OCI-LY7 (cell line): ENCODE measurements at regions not wholly inside any gene's neighbourhood (a gene's known extent, or its start where the extent isn't known, plus 50 kb on each side); places are given as distances from the start of the nearest gene placed in this dataset.

Source experiments
- BruUV-seq: library from RNA; stranded (reverse); fragments of 400-500 nt; replicated peaks from 2 replicates; lab custom pipeline; 2021; lab: Mats Ljungman, UMichigan
- CTCF ChIA-PET: fragments of 300-600 bp; sonication (Branson Sonifier 250); formaldehyde crosslinking; loops from one replicate; lab custom pipeline; 2022; ENCODE audit warnings: antibody characterized with exemption; ENCODE audit not compliant: unreplicated experiment; lab: Charles Lee
- POLR2A ChIA-PET: fragments of 300-600 bp; sonication (Branson Sonifier 250); formaldehyde crosslinking; loops from one replicate; lab custom pipeline; 2022; ENCODE audit warnings: antibody characterized with exemption; lab: Charles Lee
- DNase-seq: peaks from one replicate; pipeline ENCODE4 v3.0.0-alpha.2; 2015; ENCODE audit warnings: low spot score
- H2AFZ ChIP-seq: fragments of 200-600 bp; sonication (generic), shearing (Covaris generic); 2 replicates; pipeline ENCODE4 v1.6.1; 2014; ENCODE audit warnings: mild to moderate bottlenecking, antibody characterized with exemption, low read length, moderate library complexity
- H3K27ac ChIP-seq: fragments of 200-600 bp; sonication (generic); 2 replicates; pipeline ENCODE4 v1.5.1; 2014; ENCODE audit warnings: mixed run types, low read depth, mild to moderate bottlenecking, moderate library complexity, low read length, inconsistent platforms; ENCODE audit not compliant: poor library complexity, severe bottlenecking
- H3K36me3 ChIP-seq: fragments of 200-600 bp; sonication (generic); 2 replicates; pipeline ENCODE4 v1.6.1; 2014; ENCODE audit warnings: mild to moderate bottlenecking, antibody characterized with exemption, low read length, moderate library complexity, mixed read lengths; ENCODE audit not compliant: insufficient read depth
- H3K4me1 ChIP-seq: fragments of 200-600 bp; sonication (generic); 2 replicates; pipeline ENCODE4 v1.5.1; 2014; ENCODE audit warnings: mild to moderate bottlenecking, low read length; ENCODE audit not compliant: insufficient read depth, poor library complexity, severe bottlenecking
- H3K4me2 ChIP-seq: fragments of 200-600 bp; sonication (generic); 2 replicates; pipeline ENCODE4 v1.6.1; 2014; ENCODE audit warnings: mild to moderate bottlenecking, low read length
- H3K4me3 ChIP-seq: fragments of 200-600 bp; sonication (generic); 2 replicates; pipeline ENCODE4 v1.5.1; 2014; ENCODE audit warnings: mild to moderate bottlenecking, low read depth, low read length; ENCODE audit not compliant: poor library complexity, severe bottlenecking
- H3K79me2 ChIP-seq: fragments of 200-600 bp; sonication (generic); 2 replicates; pipeline ENCODE4 v1.6.1; 2016; ENCODE audit warnings: low read depth, mild to moderate bottlenecking, low read length, moderate library complexity, mixed read lengths; ENCODE audit not compliant: insufficient read depth
- H3K9me2 ChIP-seq: fragments of 200-600 bp; sonication (generic); 2 replicates; pipeline ENCODE4 v1.6.1; 2016; ENCODE audit warnings: mild to moderate bottlenecking, low read length, mixed read lengths; ENCODE audit not compliant: insufficient read depth
- H3K9me3 ChIP-seq: fragments of 200-600 bp; sonication (generic); 2 replicates; pipeline ENCODE4 v1.6.1; 2014; ENCODE audit warnings: mild to moderate bottlenecking, mixed run types, low read length, mixed read lengths
- H4K20me1 ChIP-seq: fragments of 200-600 bp; sonication (generic); 2 replicates; pipeline ENCODE4 v1.6.1; 2014; ENCODE audit warnings: mild to moderate bottlenecking, antibody characterized with exemption, low read length, moderate library complexity, mixed read lengths; ENCODE audit not compliant: insufficient read depth
- CTCF ChIP-seq: fragments of 200-600 bp; sonication (generic); conservative IDR thresholded peaks from 2 replicates; pipeline ENCODE4 v1.5.1; 2014; ENCODE audit warnings: mild to moderate bottlenecking, antibody characterized with exemption, low read length, moderate library complexity, mixed read lengths
- EZH2phosphoT487 ChIP-seq: fragments of 200-600 bp; sonication (generic); IDR thresholded peaks from 2 replicates; pipeline ENCODE4 v1.6.1; 2018; ENCODE audit warnings: low read depth, borderline replicate concordance, mild to moderate bottlenecking, mixed run types, antibody characterized with exemption, low read length, moderate library complexity, mixed read lengths
- intact Hi-C: fragments of 100-400 bp; cut with micrococcal nuclease; formaldehyde crosslinking; loops from one replicate; pipeline ENCODE4 v1.10.0; 2022; ENCODE audit not compliant: unreplicated experiment

- Histone ChIP-seq H3K9me3 (no peaks in the 10 kb centered on the region), H3K4me3 (no peak overlapping the region), H3K4me1 (no peaks in the 10 kb centered on the region), H3K4me2 (no peak overlapping the region), H3K79me2 (no peaks in the 10 kb centered on the region), H3K27ac (no peak overlapping the region), H3K36me3 (no peaks in the 10 kb centered on the region), H2AFZ (no peak overlapping the region), H4K20me1 (no peaks in the 10 kb centered on the region), H3K9me2 (no peaks in the 10 kb centered on the region)
- CTCF ChIA-PET, result no interaction called here
- intact Hi-C loops, result no loop called here
- POLR2A ChIA-PET, result no interaction called here
- DNase-seq, result no peak
- TF ChIP-seq EZH2phosphoT487 (no peak), CTCF (no peak)
- no TSS peak for BruUV-seq
Observed at GRCh38 chr2:22290302-22290701, 1094.7 kb upstream of the KLHL29 start.

GRCh38 chr2:22290909-22291473 is 1094.0 kb upstream of the KLHL29 start:
- H3K27ac ChIP-seq, result no peak overlapping the region
- no peaks in the 10 kb centered on the region for H3K9me3 ChIP-seq
- TF ChIP-seq CTCF (no peak), EZH2phosphoT487 (no peak)
- DNase-seq, result no peak
- H3K9me2 ChIP-seq, result no peaks in the 10 kb centered on the region
- no peak overlapping the region for H3K4me2 ChIP-seq
- H4K20me1 ChIP-seq, result no peaks in the 10 kb centered on the region
- H2AFZ ChIP-seq, result no peak overlapping the region
- H3K4me1 ChIP-seq, result no peaks in the 10 kb centered on the region
- no TSS peak for BruUV-seq
- ChIA-PET POLR2A (no interaction called here), CTCF (no interaction called here)
- H3K4me3 ChIP-seq, result no peak overlapping the region
- no peaks in the 10 kb centered on the region for H3K79me2 ChIP-seq
- intact Hi-C loops, result no loop called here
- no peaks in the 10 kb centered on the region for H3K36me3 ChIP-seq

- H3K36me3 ChIP-seq, result no peaks in the 10 kb centered on the region
- no peak overlapping the region for H3K27ac ChIP-seq
- H3K9me2 ChIP-seq, result no peaks in the 10 kb centered on the region
- ChIA-PET POLR2A (no interaction called here), CTCF (no interaction called here)
- DNase-seq, result no peak
- no TSS peak for BruUV-seq
- H3K79me2 ChIP-seq, result no peaks in the 10 kb centered on the region
- H3K4me1 ChIP-seq, result no peaks in the 10 kb centered on the region
- H4K20me1 ChIP-seq, result no peaks in the 10 kb centered on the region
- no peak overlapping the region for H3K4me2 ChIP-seq
- no peak overlapping the region for H2AFZ ChIP-seq
- TF ChIP-seq EZH2phosphoT487 (no peak), CTCF (no peak)
- intact Hi-C loops, result no loop called here
- no peaks in the 10 kb centered on the region for H3K9me3 ChIP-seq
- H3K4me3 ChIP-seq, result no peak overlapping the region
Observed at GRCh38 chr2:22301228-22301627, 1083.8 kb upstream of the KLHL29 start.
